ENCODE measurements at regions not wholly inside any gene's neighbourhood (a gene's known extent, or its start where the extent isn't known, plus 50 kb on each side); places are given as distances from the start of the nearest gene placed in this dataset.
"Not testable (repeated sequence)": the region's sequence is repeated elsewhere in the genome, so short reads cannot be mapped to it uniquely, and the experiment has no call there.

DNA sequence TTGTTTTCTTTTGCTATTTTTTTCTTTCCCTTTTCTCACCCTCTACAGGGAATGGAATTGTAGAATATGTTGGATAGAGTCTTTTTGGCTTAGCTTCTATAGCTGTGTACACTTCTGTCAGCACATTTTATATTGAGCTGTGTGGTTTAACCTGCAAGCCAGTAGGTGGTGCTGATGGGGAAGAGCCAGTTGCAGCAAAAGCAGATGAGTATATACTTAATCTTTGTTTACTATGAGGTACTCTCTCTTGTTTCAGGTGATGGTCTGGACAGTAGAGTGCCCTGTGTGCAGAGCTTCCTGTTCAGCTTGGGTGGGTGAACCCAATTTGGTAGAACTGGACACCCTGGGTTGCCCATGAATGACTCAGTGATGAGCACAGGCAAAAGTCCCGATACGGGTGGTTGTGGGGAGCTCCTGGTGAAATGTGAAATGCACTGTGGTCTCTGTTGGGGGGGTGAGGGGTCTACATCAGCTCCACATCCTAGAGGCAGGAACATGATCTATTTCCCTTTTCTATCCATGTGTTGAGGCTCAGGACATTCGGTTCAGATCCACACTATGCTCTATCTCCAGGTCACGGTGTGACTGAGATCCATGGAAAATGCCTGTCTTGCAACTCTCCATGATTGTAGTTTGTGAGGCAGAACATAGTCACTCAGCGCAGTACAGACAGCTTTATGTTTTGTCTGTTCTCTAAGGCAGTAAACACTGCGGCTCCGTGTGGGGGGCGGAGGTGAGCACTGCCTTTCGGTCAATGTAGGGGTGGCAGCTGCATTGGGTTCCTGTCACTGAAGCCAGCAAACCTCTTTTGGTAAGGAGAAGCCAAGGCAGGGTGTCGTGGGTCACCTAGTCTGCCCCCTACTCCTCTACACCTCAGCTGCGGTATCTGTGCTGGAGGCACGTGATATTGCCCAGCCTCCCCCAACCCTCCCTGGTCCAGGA, 353.2 kb downstream of the PRR16 start:
- no peaks in the 10 kb centered on the region for H3K4me1 ChIP-seq (ENCODE audit: insufficient read depth, low read length)
- H3K27me3 ChIP-seq (ENCODE audit: insufficient read depth, low read length) = no peaks in the 10 kb centered on the region
- H3K9me3 ChIP-seq (ENCODE audit: insufficient read depth, low read depth, low read length) = no peaks in the 10 kb centered on the region; the same call in 1 of the 2 replicates
- no peaks in the 10 kb centered on the region for H3K36me3 ChIP-seq (ENCODE audit: insufficient read depth, low read depth, low read length)
- no peak overlapping the region for H3K4me3 ChIP-seq (ENCODE audit: low read length)
- H3K27ac ChIP-seq (ENCODE audit: low read length) = no peak overlapping the region
- H3K9ac ChIP-seq (ENCODE audit: low read depth, low read length) = no peak overlapping the region

DNA sequence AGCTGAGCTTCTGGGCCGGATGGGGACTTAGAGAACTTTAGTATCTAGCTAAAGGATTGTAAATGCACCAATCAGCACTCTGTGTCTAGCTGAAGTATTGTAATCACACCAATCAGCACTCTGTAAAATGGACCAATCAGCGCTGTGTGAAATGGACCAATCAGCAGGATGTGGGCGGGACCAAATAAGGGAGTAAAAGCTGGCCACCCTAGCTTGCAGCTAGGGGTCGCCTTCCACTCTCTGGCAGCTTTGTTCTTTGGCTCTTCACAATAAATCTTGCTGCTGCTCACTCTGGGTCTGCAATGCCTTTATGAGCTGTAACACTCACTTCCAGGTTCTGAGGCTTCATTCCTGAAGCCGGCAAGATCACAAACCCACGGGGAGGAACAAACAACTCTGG, 354.0 kb downstream of the PRR16 start:
- no peak overlapping the region for H3K27ac ChIP-seq (ENCODE audit: low read length)
- H3K4me1 ChIP-seq (ENCODE audit: insufficient read depth, low read length) = no peaks in the 10 kb centered on the region
- no peak overlapping the region for H3K9ac ChIP-seq (ENCODE audit: low read depth, low read length)
- no peaks in the 10 kb centered on the region for H3K27me3 ChIP-seq (ENCODE audit: insufficient read depth, low read length)
- no peaks in the 10 kb centered on the region for H3K36me3 ChIP-seq (ENCODE audit: insufficient read depth, low read depth, low read length)
- H3K9me3 ChIP-seq (ENCODE audit: insufficient read depth, low read depth, low read length) = no peaks in the 10 kb centered on the region; the same call in 1 of the 2 replicates
- no peak overlapping the region for H3K4me3 ChIP-seq (ENCODE audit: low read length)

DNA sequence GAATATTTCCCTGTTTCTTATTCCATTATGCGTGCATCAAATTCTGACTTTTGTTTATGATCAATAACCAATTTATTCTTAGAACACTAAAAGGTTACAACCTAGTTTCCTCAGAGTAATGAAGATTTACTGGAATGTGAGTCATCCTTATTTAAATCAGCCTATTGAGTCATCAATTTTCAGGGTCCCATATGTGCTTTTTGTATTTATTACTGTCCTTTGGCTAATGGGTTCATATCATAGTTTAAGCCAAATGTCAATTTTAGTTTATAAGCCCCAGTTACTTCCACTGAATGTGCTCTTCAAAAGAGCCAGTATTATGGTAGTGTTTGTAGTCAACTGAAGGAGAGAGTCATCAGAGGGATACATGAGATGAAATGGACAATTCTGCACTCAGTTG, 359.2 kb downstream of the PRR16 start:
- no peaks in the 10 kb centered on the region for H3K27me3 ChIP-seq (ENCODE audit: insufficient read depth, low read length)
- H3K36me3 ChIP-seq (ENCODE audit: insufficient read depth, low read depth, low read length) = no peaks in the 10 kb centered on the region
- H3K27ac ChIP-seq (ENCODE audit: low read length) = no peak overlapping the region
- no peak overlapping the region for H3K4me3 ChIP-seq (ENCODE audit: low read length)
- no peak overlapping the region for H3K9ac ChIP-seq (ENCODE audit: low read depth, low read length)
- H3K9me3 ChIP-seq (ENCODE audit: insufficient read depth, low read depth, low read length) = no peaks in the 10 kb centered on the region
- H3K4me1 ChIP-seq (ENCODE audit: insufficient read depth, low read length) = no peaks in the 10 kb centered on the region

DNA sequence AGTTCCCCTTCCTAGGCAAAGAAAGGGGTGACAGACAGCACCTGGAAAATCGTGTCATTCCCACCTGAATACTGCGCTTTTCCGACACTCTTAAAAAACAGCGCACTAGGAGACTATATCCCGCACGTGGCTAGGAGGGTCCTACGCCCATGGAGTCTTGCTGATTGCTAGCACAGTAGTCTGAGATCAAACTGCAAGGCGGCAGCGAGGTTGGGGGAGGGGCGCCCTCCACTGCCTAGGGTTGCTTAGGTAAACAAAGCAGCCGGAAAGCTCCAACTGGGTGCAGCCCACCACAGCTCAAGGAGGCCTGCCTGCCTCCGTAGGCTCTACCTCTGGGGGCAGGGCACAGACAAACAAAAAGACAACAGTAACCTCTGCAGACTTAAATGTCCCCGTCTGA, 367.5 kb downstream of the PRR16 start:
- not testable (repeated sequence) for H3K27me3 ChIP-seq (ENCODE audit: insufficient read depth, low read length); H3K4me3 ChIP-seq (ENCODE audit: low read length); H3K4me1 ChIP-seq (ENCODE audit: insufficient read depth, low read length); H3K9me3 ChIP-seq (ENCODE audit: insufficient read depth, low read depth, low read length); H3K9ac ChIP-seq (ENCODE audit: low read depth, low read length); H3K36me3 ChIP-seq (ENCODE audit: insufficient read depth, low read depth, low read length); H3K27ac ChIP-seq (ENCODE audit: low read length)

DNA sequence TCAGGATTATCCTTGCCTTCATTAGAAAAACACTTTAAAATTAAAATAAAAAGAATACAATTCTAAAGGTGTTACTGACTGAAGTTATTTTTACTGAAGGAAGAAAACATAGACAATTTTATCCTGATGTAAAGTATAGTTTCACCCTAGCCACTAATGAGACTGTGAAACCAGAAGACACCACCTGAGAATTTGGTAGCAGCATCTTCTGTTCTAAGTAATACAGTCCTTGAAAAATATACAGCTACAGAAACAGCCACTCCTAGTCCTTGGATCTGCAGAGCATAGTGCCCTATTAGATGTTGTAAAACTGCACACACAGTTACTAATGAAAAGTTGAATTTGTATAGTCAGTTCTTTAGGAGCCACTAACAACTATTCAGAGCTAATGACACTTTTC, 377.7 kb downstream of the PRR16 start:
- Histone ChIP-seq H3K4me1 (ENCODE audit: insufficient read depth, low read length) (peaks cover 16% of the 10 kb centered on the region), H3K9ac (ENCODE audit: low read depth, low read length) (no peak overlapping the region), H3K27ac (ENCODE audit: low read length) (no peak overlapping the region), H3K9me3 (ENCODE audit: insufficient read depth, low read depth, low read length) (no peaks in the 10 kb centered on the region), H3K4me3 (ENCODE audit: low read length) (no peak overlapping the region), H3K27me3 (ENCODE audit: insufficient read depth, low read length) (no peaks in the 10 kb centered on the region), H3K36me3 (ENCODE audit: insufficient read depth, low read depth, low read length) (no peaks in the 10 kb centered on the region)

DNA sequence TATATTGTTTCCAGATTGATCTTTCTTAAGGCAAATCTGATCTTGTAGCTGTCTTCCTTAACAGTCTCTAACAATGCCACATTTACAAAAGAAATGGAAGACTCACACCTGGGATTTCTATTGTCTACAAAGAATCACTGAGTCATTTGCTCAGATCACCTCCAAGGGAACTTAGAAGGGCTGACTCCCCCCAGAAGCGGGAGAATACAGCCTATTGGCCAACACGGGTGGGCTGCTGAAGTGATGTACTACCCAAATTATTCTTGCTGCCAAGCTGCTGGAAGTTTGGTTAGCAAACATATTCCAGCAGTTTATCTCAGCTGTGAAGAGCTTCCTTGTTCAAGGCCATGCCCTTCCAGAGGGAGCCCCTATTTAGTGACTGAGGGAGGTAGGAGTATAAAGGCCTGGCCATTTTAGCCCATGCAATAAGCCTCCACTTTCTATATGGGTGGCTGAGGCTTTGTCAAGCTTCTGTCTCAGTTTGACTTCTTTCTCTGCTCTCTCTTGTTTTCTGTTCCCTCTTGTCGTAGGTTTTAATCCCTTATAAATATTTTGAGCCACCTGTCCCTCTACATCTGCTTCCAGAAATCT, 379.4 kb downstream of the PRR16 start:
- Histone ChIP-seq H3K9ac (ENCODE audit: low read depth, low read length) (peak overlapping the region; percentile 38; the same call in 1 of the 2 replicates), H3K4me1 (ENCODE audit: insufficient read depth, low read length) (peaks cover 19% of the 10 kb centered on the region), H3K27ac (ENCODE audit: low read length) (no peak overlapping the region), H3K27me3 (ENCODE audit: insufficient read depth, low read length) (no peaks in the 10 kb centered on the region), H3K9me3 (ENCODE audit: insufficient read depth, low read depth, low read length) (no peaks in the 10 kb centered on the region), H3K36me3 (ENCODE audit: insufficient read depth, low read depth, low read length) (no peaks in the 10 kb centered on the region), H3K4me3 (ENCODE audit: low read length) (0 out of 2 replicates have a peak overlapping the region, but pooled peaks have one; percentile 32)

DNA sequence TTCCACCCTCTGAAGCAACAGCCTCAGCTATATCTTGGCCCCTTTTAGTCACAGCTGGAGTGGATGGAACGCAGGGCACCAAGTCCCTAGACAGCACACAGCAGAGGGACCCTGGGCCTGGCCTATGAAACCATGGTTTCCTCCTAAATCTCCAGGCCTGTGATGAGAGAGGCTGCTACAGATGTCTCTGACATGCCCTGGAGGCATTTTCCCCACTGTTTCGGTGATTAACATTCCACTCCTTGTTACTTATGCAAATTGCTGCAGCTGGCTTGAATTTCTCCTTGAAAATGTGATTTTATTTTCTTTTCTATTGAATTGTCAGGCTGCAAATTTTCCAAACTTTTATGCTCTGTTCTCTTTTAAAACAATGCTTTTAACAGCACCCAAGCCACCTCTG, 384.8 kb downstream of the PRR16 start:
- peaks cover 26% of the 10 kb centered on the region for H3K4me1 ChIP-seq (ENCODE audit: insufficient read depth, low read length)
- no peak overlapping the region for H3K4me3 ChIP-seq (ENCODE audit: low read length)

DNA sequence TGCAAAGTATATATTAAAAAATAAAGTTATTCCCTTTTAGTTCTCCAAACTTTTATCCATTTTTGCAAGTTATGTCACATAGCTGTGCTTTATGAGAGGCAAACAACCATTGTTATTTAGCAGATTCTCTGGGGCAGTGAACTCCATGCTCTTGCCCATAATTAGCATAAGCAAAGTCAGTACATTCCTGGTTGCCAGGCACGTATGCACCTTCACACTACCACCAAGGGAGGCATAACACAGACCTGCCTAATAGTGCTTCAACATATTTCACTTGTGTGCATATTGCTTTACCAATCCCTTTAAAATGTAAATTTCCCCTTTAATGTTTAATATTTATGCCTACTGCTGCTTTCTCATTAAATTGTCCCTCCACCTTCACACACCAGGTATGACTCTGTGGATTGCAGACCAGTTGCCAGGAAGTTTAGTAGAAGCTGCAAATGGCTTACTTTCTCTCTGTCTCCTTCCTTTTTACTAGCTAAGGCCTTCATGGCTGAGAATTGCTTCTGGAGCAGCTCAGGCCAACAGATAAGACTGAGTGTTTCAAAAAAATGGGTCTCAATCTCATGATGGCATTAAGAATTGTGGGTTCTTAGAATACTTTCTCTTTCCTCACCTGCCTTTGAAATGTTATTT, 388.2 kb downstream of the PRR16 start:
- Histone ChIP-seq H3K27me3 (ENCODE audit: insufficient read depth, low read length) (no peaks in the 10 kb centered on the region), H3K4me1 (ENCODE audit: insufficient read depth, low read length) (peaks cover 23% of the 10 kb centered on the region), H3K36me3 (ENCODE audit: insufficient read depth, low read depth, low read length) (no peaks in the 10 kb centered on the region), H3K27ac (ENCODE audit: low read length) (no peak overlapping the region), H3K9ac (ENCODE audit: low read depth, low read length) (no peak overlapping the region), H3K9me3 (ENCODE audit: insufficient read depth, low read depth, low read length) (no peaks in the 10 kb centered on the region), H3K4me3 (ENCODE audit: low read length) (peak overlapping the region; percentile 25; the same call in 1 of the 2 replicates)

More for the DNA sequence above, 384.8 kb downstream of the PRR16 start:
- H3K36me3 ChIP-seq (ENCODE audit: insufficient read depth, low read depth, low read length) = no peaks in the 10 kb centered on the region
- no peak overlapping the region for H3K27ac ChIP-seq (ENCODE audit: low read length)
- no peaks in the 10 kb centered on the region for H3K9me3 ChIP-seq (ENCODE audit: insufficient read depth, low read depth, low read length)
- H3K27me3 ChIP-seq (ENCODE audit: insufficient read depth, low read length) = no peaks in the 10 kb centered on the region
- H3K9ac ChIP-seq (ENCODE audit: low read depth, low read length) = no peak overlapping the region

DNA sequence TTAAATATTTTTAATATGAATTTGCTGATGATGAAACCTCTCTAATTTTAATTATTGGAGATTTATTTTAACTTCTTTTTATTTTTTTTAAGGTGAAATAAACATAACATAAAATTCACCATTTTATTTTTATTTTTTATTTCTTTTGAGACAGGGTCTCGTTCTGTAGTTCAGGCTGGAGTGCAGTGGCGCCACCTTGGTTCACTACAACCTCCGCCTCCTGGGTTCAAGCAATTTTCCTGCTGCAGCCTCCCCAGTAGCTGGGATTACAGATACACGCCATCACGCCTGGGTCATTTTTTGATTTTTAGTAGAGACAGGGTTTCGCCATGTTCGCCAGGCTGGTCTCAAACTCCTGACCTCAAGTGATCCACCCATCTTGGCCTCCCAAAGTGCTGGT, 402.9 kb downstream of the PRR16 start:
- no peak overlapping the region for H3K27ac ChIP-seq (ENCODE audit: low read length)
- peaks cover 5% of the 10 kb centered on the region; the same call in 1 of the 2 replicates for H3K4me1 ChIP-seq (ENCODE audit: insufficient read depth, low read length)
- H3K36me3 ChIP-seq (ENCODE audit: insufficient read depth, low read depth, low read length) = no peaks in the 10 kb centered on the region
- H3K9ac ChIP-seq (ENCODE audit: low read depth, low read length) = no peak overlapping the region
- no peak overlapping the region for H3K4me3 ChIP-seq (ENCODE audit: low read length)
- no peaks in the 10 kb centered on the region for H3K27me3 ChIP-seq (ENCODE audit: insufficient read depth, low read length)
- H3K9me3 ChIP-seq (ENCODE audit: insufficient read depth, low read depth, low read length) = no peaks in the 10 kb centered on the region

DNA sequence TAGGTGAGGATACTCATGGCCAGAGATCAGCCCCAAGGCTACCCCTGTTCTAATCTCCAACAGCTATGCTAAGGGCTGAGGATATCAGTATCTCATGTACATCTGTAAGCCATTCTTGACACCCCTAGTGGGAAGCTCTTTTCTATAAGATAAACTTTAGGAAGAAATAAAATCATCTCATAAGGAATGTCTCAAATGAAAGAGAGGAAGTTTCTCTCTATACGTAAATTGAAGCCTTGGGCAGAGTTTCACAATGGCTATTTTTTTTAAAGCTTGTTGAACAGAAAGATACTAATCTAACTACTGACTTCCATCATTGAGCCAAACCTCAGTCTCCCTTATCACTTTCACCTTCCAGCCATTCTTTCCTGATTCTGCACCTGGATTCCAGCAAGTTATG, 405.7 kb downstream of the PRR16 start:
- H3K9me3 ChIP-seq (ENCODE audit: insufficient read depth, low read depth, low read length) = no peaks in the 10 kb centered on the region
- no peaks in the 10 kb centered on the region for H3K27me3 ChIP-seq (ENCODE audit: insufficient read depth, low read length)
- H3K27ac ChIP-seq (ENCODE audit: low read length) = no peak overlapping the region
- peaks cover 5% of the 10 kb centered on the region; the same call in 1 of the 2 replicates for H3K4me1 ChIP-seq (ENCODE audit: insufficient read depth, low read length)
- H3K9ac ChIP-seq (ENCODE audit: low read depth, low read length) = no peak overlapping the region
- H3K4me3 ChIP-seq (ENCODE audit: low read length) = no peak overlapping the region
- no peaks in the 10 kb centered on the region for H3K36me3 ChIP-seq (ENCODE audit: insufficient read depth, low read depth, low read length)

DNA sequence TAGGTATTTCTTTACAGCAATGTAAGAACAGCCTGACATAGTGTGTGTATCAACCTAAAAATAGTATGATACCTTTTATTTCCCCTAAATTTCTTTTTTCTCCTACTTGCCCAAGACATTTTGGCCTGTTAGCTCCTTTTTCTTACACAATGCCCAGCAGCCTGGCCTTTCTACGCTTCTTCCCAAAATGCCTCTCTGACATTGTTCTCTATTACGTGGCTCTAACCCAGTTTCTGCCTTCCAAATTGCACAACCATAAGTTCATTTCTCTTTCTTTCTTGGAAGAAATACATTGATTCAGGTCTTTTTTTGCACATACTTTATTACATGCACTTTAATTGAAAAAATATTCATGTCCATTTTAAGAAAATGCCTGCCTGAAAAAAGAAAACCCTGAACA, 408.2 kb downstream of the PRR16 start:
- Histone ChIP-seq H3K4me1 (ENCODE audit: insufficient read depth, low read length) (peaks cover 5% of the 10 kb centered on the region; the same call in 1 of the 2 replicates), H3K27me3 (ENCODE audit: insufficient read depth, low read length) (no peaks in the 10 kb centered on the region), H3K36me3 (ENCODE audit: insufficient read depth, low read depth, low read length) (no peaks in the 10 kb centered on the region), H3K9ac (ENCODE audit: low read depth, low read length) (no peak overlapping the region), H3K27ac (ENCODE audit: low read length) (no peak overlapping the region), H3K4me3 (ENCODE audit: low read length) (no peak overlapping the region), H3K9me3 (ENCODE audit: insufficient read depth, low read depth, low read length) (no peaks in the 10 kb centered on the region)
